WERI-Rb-1 (cell line): ENCODE measurements at regions not wholly inside any gene's neighbourhood (a gene's known extent, or its start where the extent isn't known, plus 50 kb on each side); places are given as distances from the start of the nearest gene placed in this dataset.

Experiments
- DNase-seq: peaks from one replicate; pipeline ENCODE4 v3.0.0-alpha.2; 2020
- H3K27ac ChIP-seq: fragments of 250-450 bp; sonication (Bioruptor Pico); 2 replicates; pipeline ENCODE4 v1.5.1; 2020; ENCODE audit warnings: mild to moderate bottlenecking, moderate library complexity
- H3K27me3 ChIP-seq: fragments of 250-450 bp; sonication (Bioruptor Pico); 2 replicates; pipeline ENCODE4 v1.5.1; 2021; ENCODE audit warnings: mild to moderate bottlenecking, low read depth, moderate library complexity; ENCODE audit not compliant: insufficient read depth, severe bottlenecking
- H3K36me3 ChIP-seq: fragments of 250-450 bp; sonication (Bioruptor Pico); 2 replicates; pipeline ENCODE4 v1.5.1; 2020; ENCODE audit warnings: mild to moderate bottlenecking, moderate library complexity
- H3K4me3 ChIP-seq: 2 replicates; pipeline ENCODE4 v1.5.1; 2011; ENCODE audit warnings: low read depth, mild to moderate bottlenecking, control low read depth, low read length
- H3K9me3 ChIP-seq: fragments of 250-450 bp; sonication (Bioruptor Pico); 2 replicates; pipeline ENCODE4 v1.5.1; 2021; ENCODE audit warnings: mild to moderate bottlenecking, moderate library complexity; ENCODE audit not compliant: severe bottlenecking
- TF ChIP-seq, protein P1 (sequence below): IDR thresholded peaks from 2 replicates; pipeline ENCODE4 v1.5.1; 2011; ENCODE audit warnings: low read depth, mild to moderate bottlenecking, control low read depth, inconsistent platforms, low read length

DNA sequence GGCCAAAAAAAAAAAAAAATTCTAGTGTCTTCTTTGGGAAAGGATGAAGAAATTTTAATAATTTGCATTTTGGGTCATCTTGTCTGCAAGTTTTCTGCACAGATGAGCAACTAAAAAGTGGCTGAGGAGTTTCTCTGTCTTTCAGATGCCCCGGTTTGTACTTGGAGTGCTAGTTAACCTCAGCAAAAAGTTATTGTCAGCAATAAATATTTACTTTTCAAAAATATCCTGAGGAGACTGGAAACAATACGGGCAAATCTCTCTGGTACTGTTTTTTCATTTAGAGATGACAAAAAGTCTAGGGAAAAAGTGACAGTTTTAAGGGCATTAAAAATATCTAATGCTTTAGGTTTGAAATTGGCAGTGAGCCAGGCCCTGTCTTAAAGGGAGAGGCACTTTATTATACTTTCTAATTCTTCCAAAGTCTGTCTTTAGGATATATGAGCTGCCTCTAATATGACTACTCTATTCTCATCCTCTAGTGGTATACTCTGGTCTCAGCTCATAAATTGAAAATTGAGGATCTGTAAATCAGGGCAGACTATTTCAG lies 436.0 kb upstream of the NR2F2 start:
- no peak for DNase-seq
- TF ChIP-seq, protein P1, sequence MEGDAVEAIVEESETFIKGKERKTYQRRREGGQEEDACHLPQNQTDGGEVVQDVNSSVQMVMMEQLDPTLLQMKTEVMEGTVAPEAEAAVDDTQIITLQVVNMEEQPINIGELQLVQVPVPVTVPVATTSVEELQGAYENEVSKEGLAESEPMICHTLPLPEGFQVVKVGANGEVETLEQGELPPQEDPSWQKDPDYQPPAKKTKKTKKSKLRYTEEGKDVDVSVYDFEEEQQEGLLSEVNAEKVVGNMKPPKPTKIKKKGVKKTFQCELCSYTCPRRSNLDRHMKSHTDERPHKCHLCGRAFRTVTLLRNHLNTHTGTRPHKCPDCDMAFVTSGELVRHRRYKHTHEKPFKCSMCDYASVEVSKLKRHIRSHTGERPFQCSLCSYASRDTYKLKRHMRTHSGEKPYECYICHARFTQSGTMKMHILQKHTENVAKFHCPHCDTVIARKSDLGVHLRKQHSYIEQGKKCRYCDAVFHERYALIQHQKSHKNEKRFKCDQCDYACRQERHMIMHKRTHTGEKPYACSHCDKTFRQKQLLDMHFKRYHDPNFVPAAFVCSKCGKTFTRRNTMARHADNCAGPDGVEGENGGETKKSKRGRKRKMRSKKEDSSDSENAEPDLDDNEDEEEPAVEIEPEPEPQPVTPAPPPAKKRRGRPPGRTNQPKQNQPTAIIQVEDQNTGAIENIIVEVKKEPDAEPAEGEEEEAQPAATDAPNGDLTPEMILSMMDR, result no peak
- Histone ChIP-seq H3K27ac (no peak overlapping the region), H3K36me3 (no peaks in the 10 kb centered on the region), H3K27me3 (peaks cover 3% of the 10 kb centered on the region), H3K4me3 (no peak overlapping the region), H3K9me3 (no peaks in the 10 kb centered on the region)

DNA sequence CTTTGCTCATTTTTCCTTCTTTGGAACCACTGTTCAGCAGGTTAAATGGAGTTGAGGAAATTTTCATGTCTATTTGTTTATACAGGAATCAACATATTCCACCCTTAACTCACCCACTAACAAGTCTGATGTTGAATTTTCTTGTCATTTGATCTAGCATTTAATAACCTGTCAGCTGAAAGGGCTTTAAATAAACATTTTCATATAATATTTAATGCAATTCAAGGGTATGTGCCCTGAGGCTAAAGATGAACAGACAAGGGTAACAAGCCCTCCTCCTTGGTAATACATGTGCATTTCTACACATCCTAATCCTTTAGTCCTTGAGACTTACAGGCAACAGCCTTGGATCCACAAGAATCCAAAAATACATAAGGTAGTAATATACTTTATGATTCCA lies 435.0 kb upstream of the NR2F2 start:
- Histone ChIP-seq H3K9me3 (no peaks in the 10 kb centered on the region), H3K36me3 (no peaks in the 10 kb centered on the region), H3K27ac (no peak overlapping the region), H3K4me3 (no peak overlapping the region), H3K27me3 (peaks cover 3% of the 10 kb centered on the region)
- DNase-seq, result no peak
- TF ChIP-seq, protein P1, result no peak

DNA sequence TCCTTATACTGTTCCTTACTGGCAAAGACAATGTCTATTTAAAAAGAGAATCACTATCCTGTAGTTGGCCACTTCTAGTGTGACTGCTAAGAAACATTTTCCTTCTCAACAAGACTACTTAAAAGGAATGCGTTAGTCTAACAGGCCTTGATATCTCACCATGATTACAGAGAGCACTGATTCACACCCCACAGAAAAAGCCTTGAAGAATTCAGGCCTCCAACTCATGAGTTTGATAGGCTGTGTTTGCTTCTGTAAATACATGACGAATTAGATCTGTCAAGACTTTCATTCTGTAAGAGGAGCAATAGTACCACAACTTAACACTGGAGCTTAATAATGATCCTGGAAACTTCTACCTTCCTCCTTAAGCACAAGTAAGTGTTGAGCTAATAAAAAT lies 432.8 kb upstream of the NR2F2 start:
- no peak for DNase-seq
- no peak overlapping the region for H3K4me3 ChIP-seq
- peaks cover under 1% of the 10 kb centered on the region for H3K27me3 ChIP-seq
- H3K9me3 ChIP-seq, result no peaks in the 10 kb centered on the region
- no peak overlapping the region for H3K27ac ChIP-seq
- no peaks in the 10 kb centered on the region for H3K36me3 ChIP-seq
- TF ChIP-seq, protein P1, result no peak

DNA sequence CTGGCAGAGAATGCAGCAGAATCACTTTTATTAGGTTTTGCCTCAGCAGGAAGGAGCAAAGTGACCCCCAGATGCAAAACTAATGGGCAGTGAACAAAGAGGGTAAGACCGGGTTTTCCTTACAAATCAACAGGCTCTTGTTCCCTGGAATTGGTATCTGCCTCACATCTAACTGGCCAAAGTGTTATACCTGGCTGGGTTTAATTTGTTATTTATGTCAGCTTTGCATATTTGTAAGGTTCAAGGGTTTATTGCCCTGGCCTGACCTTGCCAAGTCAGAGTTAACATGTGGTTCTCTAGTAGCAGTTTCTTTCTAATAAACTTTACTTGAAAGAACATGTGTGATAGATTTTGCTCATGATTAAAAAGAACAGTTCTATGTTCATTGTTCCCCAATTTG lies 431.7 kb upstream of the NR2F2 start:
- H3K27ac ChIP-seq, result no peak overlapping the region
- TF ChIP-seq, protein P1, result no peak
- H3K9me3 ChIP-seq, result no peaks in the 10 kb centered on the region
- no peak for DNase-seq
- H3K4me3 ChIP-seq, result no peak overlapping the region
- H3K36me3 ChIP-seq, result no peaks in the 10 kb centered on the region
- peaks cover 2% of the 10 kb centered on the region for H3K27me3 ChIP-seq

DNA sequence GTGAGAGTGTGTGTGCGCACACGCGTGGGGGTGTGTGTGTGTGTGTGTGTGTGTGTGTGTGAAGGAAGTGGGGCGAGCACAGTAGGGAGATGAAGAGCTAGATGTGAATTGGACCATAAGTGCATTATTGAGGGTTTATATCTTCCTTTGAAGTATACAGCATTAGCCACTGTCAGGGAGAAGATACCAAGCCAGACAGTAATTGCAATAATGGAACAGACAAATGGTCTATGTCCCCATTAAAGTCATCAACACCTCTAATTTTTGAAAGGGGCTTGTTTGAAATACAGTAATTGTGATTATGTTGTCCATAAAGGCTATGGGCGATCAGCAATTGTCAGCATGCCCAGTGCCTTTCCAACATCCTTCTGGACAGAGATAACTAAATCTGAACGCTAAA lies 429.2 kb upstream of the NR2F2 start:
- H3K4me3 ChIP-seq, result no peak overlapping the region
- no peaks in the 10 kb centered on the region for H3K9me3 ChIP-seq
- no peak overlapping the region for H3K27ac ChIP-seq
- no peaks in the 10 kb centered on the region for H3K36me3 ChIP-seq
- peaks cover 2% of the 10 kb centered on the region for H3K27me3 ChIP-seq
- DNase-seq, result no peak
- TF ChIP-seq, protein P1, result no peak

DNA sequence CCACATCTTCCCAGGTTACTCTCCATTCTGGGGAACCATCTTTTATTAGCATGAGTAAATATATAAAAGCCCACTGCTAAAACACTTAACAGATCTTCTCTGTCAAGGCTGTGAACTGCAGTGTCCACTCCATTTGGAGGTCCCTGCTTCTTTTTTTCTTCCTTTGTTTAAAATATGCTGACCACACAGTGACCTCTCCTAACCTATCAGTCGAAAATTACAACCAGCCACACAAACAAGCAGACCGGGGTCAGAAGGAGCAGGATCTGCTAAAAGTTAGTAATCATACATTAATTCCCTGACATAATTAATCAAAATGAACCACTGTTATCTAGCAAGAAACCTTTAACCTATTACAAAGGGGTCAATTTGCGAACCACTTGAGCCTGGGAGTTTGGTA lies 427.9 kb upstream of the NR2F2 start:
- Histone ChIP-seq H3K27ac (no peak overlapping the region), H3K4me3 (no peak overlapping the region), H3K27me3 (peaks cover 2% of the 10 kb centered on the region), H3K36me3 (no peaks in the 10 kb centered on the region), H3K9me3 (no peaks in the 10 kb centered on the region)
- no peak for DNase-seq
- TF ChIP-seq, protein P1, result no peak
